ENCODE measurements at regions not wholly inside any gene's neighbourhood (a gene's known extent, or its start where the extent isn't known, plus 50 kb on each side); places are given as distances from the start of the nearest gene placed in this dataset.
"Not testable (repeated sequence)": the region's sequence is repeated elsewhere in the genome, so short reads cannot be mapped to it uniquely, and the experiment has no call there.

- Mint-ChIP-seq H3K27ac (no peak overlapping the region), H3K36me3 (ENCODE audit: low read depth) (no peaks in the 10 kb centered on the region), H3K4me1 (ENCODE audit: low read depth) (no peaks in the 10 kb centered on the region), H3K9me3 (no peaks in the 10 kb centered on the region), H3K4me3 (ENCODE audit: low read depth) (no peak overlapping the region), H3K27me3 (ENCODE audit: low read depth) (no peaks in the 10 kb centered on the region)
- no peak for DNase-seq (ENCODE audit: low spot score)
- intact Hi-C loops (cut with micrococcal nuclease) = no loop called here
Measured at GRCh38 chr4:177494791-177495190, 52.6 kb upstream of the AGA start.

- H3K4me3 Mint-ChIP-seq (ENCODE audit: low read depth); H3K9me3 Mint-ChIP-seq; intact Hi-C loops (cut with micrococcal nuclease); DNase-seq (ENCODE audit: low spot score); H3K36me3 Mint-ChIP-seq (ENCODE audit: low read depth); H3K4me1 Mint-ChIP-seq (ENCODE audit: low read depth); H3K27me3 Mint-ChIP-seq (ENCODE audit: low read depth); H3K27ac Mint-ChIP-seq: not testable (repeated sequence)
Measured at GRCh38 chr4:177495626-177496025, 53.4 kb upstream of the AGA start.

DNA sequence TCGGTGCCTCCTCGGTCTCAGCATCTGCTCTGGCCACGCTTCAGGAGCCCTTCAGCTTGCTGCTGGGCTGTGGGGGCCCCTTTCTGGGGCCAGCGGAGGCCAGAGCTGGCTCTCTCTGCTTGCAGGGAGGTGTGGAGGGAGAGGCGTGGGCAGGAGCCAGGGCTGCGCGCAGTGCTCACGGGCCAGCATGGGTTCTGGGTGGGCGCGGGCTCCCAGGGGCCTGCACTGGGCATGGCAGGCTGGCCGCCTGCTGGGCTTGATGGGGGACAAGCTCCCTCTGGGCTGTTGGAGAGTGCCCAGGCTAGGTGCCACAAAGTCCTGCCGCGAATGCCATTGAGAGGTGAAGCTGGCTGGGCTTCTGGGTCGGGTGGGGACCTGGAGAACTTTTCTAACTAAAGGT is 57.3 kb upstream of the AGA start:
- DNase-seq (ENCODE audit: low spot score) = no peak
- Mint-ChIP-seq H3K27ac (no peak overlapping the region), H3K9me3 (no peaks in the 10 kb centered on the region), H3K4me3 (ENCODE audit: low read depth) (no peak overlapping the region), H3K4me1 (ENCODE audit: low read depth) (peaks cover 4% of the 10 kb centered on the region), H3K27me3 (ENCODE audit: low read depth) (peaks cover 4% of the 10 kb centered on the region), H3K36me3 (ENCODE audit: low read depth) (no peaks in the 10 kb centered on the region)
- intact Hi-C loops (cut with micrococcal nuclease) = no loop called here

DNA sequence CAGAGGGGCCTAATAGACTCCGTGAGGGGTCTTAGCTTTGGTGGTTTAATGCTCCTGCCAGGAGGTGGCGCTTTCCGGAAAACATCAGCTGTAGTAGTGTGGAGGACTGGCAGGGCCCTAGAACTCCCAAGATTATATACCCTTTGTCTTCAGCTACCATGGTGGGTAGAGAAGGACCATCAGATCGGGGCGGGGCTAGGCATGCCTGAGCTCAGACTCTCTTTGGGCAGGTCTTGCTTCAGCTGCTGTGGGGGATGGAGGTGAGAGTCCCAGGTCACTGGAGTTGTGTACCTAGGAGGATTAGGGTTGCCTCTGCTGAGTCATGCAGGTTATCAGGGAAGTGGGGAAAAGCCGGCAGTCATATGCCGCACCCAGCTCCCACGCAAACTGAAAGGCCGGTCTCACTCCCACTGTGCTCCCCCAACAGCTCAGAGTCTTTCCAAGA is 63.0 kb upstream of the AGA start:
- H3K4me3 Mint-ChIP-seq (ENCODE audit: low read depth) = no peak overlapping the region
- DNase-seq (ENCODE audit: low spot score) = no peak
- H3K36me3 Mint-ChIP-seq (ENCODE audit: low read depth) = no peaks in the 10 kb centered on the region
- no peaks in the 10 kb centered on the region for H3K9me3 Mint-ChIP-seq
- H3K27ac Mint-ChIP-seq = no peak overlapping the region
- peaks cover 4% of the 10 kb centered on the region for H3K27me3 Mint-ChIP-seq (ENCODE audit: low read depth)
- peaks cover 4% of the 10 kb centered on the region for H3K4me1 Mint-ChIP-seq (ENCODE audit: low read depth)
- intact Hi-C loops (cut with micrococcal nuclease) = no loop called here

- no peaks in the 10 kb centered on the region for H3K4me1 Mint-ChIP-seq (ENCODE audit: low read depth)
Measured at GRCh38 chr4:177508662-177509061, 66.4 kb upstream of the AGA start.

GRCh38 chr4:177509226-177509745 is 67.0 kb upstream of the AGA start:
- Mint-ChIP-seq H3K27me3 (ENCODE audit: low read depth) (no peaks in the 10 kb centered on the region), H3K4me3 (ENCODE audit: low read depth) (no peak overlapping the region), H3K9me3 (no peaks in the 10 kb centered on the region), H3K4me1 (ENCODE audit: low read depth) (no peaks in the 10 kb centered on the region), H3K27ac (no peak overlapping the region), H3K36me3 (ENCODE audit: low read depth) (no peaks in the 10 kb centered on the region)
- DNase-seq (ENCODE audit: low spot score) = no peak
- intact Hi-C loops (cut with micrococcal nuclease) = no loop called here

More at GRCh38 chr4:177508662-177509061, 66.4 kb upstream of the AGA start:
- DNase-seq (ENCODE audit: low spot score) = no peak
- Mint-ChIP-seq H3K36me3 (ENCODE audit: low read depth) (no peaks in the 10 kb centered on the region), H3K27me3 (ENCODE audit: low read depth) (no peaks in the 10 kb centered on the region), H3K9me3 (no peaks in the 10 kb centered on the region), H3K27ac (no peak overlapping the region), H3K4me3 (ENCODE audit: low read depth) (no peak overlapping the region)
- intact Hi-C loops (cut with micrococcal nuclease) = no loop called here

- intact Hi-C loops (cut with micrococcal nuclease) = no loop called here
- H3K9me3 Mint-ChIP-seq = no peaks in the 10 kb centered on the region
- H3K36me3 Mint-ChIP-seq (ENCODE audit: low read depth) = no peaks in the 10 kb centered on the region
- DNase-seq (ENCODE audit: low spot score) = no peak
- H3K4me3 Mint-ChIP-seq (ENCODE audit: low read depth) = no peak overlapping the region
- H3K4me1 Mint-ChIP-seq (ENCODE audit: low read depth) = no peaks in the 10 kb centered on the region
- no peak overlapping the region for H3K27ac Mint-ChIP-seq
- H3K27me3 Mint-ChIP-seq (ENCODE audit: low read depth) = no peaks in the 10 kb centered on the region
Measured at GRCh38 chr4:177511611-177512010, 69.4 kb upstream of the AGA start.

- no peak overlapping the region for H3K27ac Mint-ChIP-seq
- H3K9me3 Mint-ChIP-seq = no peaks in the 10 kb centered on the region
- H3K4me3 Mint-ChIP-seq (ENCODE audit: low read depth) = no peak overlapping the region
- H3K27me3 Mint-ChIP-seq (ENCODE audit: low read depth) = no peaks in the 10 kb centered on the region
- H3K4me1 Mint-ChIP-seq (ENCODE audit: low read depth) = no peaks in the 10 kb centered on the region
- intact Hi-C loops (cut with micrococcal nuclease) = no loop called here
- no peaks in the 10 kb centered on the region for H3K36me3 Mint-ChIP-seq (ENCODE audit: low read depth)
- no peak for DNase-seq (ENCODE audit: low spot score)
Measured at GRCh38 chr4:177512646-177513045, 70.4 kb upstream of the AGA start.

DNA sequence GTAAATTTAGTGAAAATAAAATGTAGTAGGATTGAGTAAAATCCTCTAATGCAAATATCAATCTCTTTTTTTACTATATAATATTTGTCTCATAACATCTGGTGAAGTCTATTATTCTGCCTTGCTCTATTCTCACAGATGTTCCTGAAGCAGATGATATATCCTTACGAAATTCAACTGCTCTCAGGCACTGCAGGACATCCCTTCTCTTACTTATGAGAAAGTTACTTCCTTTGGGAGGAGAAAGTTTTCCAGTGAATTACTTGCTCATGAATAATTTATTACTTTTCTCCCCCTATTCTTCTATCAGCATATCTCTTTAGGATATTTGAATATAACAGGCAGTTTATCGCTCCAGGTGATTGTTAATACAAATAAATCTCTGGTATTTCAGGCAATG is 75.6 kb upstream of the AGA start:
- Mint-ChIP-seq H3K27me3 (ENCODE audit: low read depth) (no peaks in the 10 kb centered on the region), H3K4me1 (ENCODE audit: low read depth) (no peaks in the 10 kb centered on the region), H3K36me3 (ENCODE audit: low read depth) (no peaks in the 10 kb centered on the region), H3K27ac (no peak overlapping the region), H3K4me3 (ENCODE audit: low read depth) (no peak overlapping the region), H3K9me3 (peaks cover 3% of the 10 kb centered on the region)
- no peak for DNase-seq (ENCODE audit: low spot score)
- intact Hi-C loops (cut with micrococcal nuclease) = no loop called here

DNA sequence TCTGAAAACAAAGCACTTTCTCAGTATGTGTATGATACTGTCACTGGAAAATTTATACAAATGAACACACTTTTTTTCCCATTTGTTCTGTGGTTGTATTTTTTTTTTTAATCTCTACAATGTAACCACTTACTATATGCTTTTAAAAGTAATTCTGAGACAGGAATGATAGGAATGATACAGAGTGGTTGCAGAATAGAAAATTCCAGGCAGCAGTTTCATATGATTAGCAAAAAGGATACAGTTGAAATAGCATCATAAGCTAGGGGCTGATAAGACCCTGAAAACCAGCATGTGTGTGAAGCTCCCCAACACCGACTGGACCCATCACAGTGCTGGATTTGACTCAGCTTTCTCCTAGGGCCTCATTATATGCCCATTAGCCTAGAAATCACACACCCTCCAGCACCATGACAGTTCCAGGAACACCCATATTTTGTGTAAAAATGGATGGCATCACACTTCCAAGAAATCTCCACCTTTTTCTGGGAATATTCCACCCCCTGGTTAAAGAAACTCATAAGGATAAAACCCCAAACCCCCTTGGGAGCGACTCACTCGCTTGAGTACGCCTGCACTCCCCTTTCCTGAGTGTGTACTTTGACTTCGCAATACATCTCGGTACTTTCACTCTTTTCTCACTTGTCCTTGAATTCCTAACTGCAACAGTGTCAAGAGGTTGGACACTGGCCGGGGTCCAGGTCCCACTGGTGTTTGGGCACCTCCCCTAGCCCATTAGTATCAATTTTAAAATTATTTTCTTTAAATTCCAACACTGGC is 77.4 kb upstream of the AGA start:
- H3K36me3 Mint-ChIP-seq (ENCODE audit: low read depth) = no peaks in the 10 kb centered on the region
- DNase-seq (ENCODE audit: low spot score) = no peak
- H3K27ac Mint-ChIP-seq = no peak overlapping the region
- no peak overlapping the region for H3K4me3 Mint-ChIP-seq (ENCODE audit: low read depth)
- no peaks in the 10 kb centered on the region for H3K27me3 Mint-ChIP-seq (ENCODE audit: low read depth)
- no peaks in the 10 kb centered on the region for H3K4me1 Mint-ChIP-seq (ENCODE audit: low read depth)
- intact Hi-C loops (cut with micrococcal nuclease) = no loop called here
- peaks cover 3% of the 10 kb centered on the region for H3K9me3 Mint-ChIP-seq

DNA sequence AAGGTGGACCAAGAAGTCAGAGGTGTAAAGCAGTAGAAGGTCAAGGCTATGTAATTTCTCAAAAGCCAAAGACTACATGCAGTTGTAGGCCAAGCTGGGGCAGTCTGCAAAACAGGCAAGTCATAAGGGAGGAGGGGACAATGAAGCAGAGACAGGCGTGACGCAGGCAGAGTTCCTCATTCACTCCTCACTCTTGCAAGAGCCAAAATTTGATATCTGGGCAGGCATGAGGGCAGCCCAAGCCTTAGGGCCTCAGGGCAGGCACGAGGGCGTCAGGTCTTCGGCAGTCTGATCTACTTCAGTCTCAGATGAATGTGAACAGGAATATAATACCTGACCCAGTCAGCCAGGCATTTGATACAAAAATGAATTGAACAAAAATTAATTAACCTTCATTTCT is 86.4 kb upstream of the AGA start:
- H3K27me3 Mint-ChIP-seq (ENCODE audit: low read depth) = no peaks in the 10 kb centered on the region
- H3K4me3 Mint-ChIP-seq (ENCODE audit: low read depth) = no peak overlapping the region
- intact Hi-C loops (cut with micrococcal nuclease) = no loop called here
- no peaks in the 10 kb centered on the region for H3K4me1 Mint-ChIP-seq (ENCODE audit: low read depth)
- H3K36me3 Mint-ChIP-seq (ENCODE audit: low read depth) = no peaks in the 10 kb centered on the region
- no peak for DNase-seq (ENCODE audit: low spot score)
- H3K9me3 Mint-ChIP-seq = no peaks in the 10 kb centered on the region
- no peak overlapping the region for H3K27ac Mint-ChIP-seq

GRCh38 chr4:177530561-177530960 is 88.3 kb upstream of the AGA start:
- no peak overlapping the region for H3K27ac Mint-ChIP-seq
- H3K27me3 Mint-ChIP-seq (ENCODE audit: low read depth) = no peaks in the 10 kb centered on the region
- intact Hi-C loops (cut with micrococcal nuclease) = no loop called here
- H3K9me3 Mint-ChIP-seq = no peaks in the 10 kb centered on the region
- H3K36me3 Mint-ChIP-seq (ENCODE audit: low read depth) = no peaks in the 10 kb centered on the region
- H3K4me1 Mint-ChIP-seq (ENCODE audit: low read depth) = no peaks in the 10 kb centered on the region
- no peak for DNase-seq (ENCODE audit: low spot score)
- H3K4me3 Mint-ChIP-seq (ENCODE audit: low read depth) = no peak overlapping the region

GRCh38 chr4:177532358-177532757 is 90.1 kb upstream of the AGA start:
- H3K27ac Mint-ChIP-seq = no peak overlapping the region
- H3K27me3 Mint-ChIP-seq (ENCODE audit: low read depth) = no peaks in the 10 kb centered on the region
- H3K36me3 Mint-ChIP-seq (ENCODE audit: low read depth) = no peaks in the 10 kb centered on the region
- H3K4me1 Mint-ChIP-seq (ENCODE audit: low read depth) = no peaks in the 10 kb centered on the region
- intact Hi-C loops (cut with micrococcal nuclease) = no loop called here
- no peak for DNase-seq (ENCODE audit: low spot score)
- no peaks in the 10 kb centered on the region for H3K9me3 Mint-ChIP-seq
- no peak overlapping the region for H3K4me3 Mint-ChIP-seq (ENCODE audit: low read depth)

All from activated T-helper 2 cell treated with anti-CD3 and anti-CD28 coated beads, Interferon-gamma antibody, Interleukin-2, Interleukin-4, amounts not matched to agents 10 μg/mL and 5 μg/mL and 100 μg/mL, durations not matched to agents 14 hours and 24 hours and 36 hours (primary cell).